Tibial nerve (tissue), 4 donors: ENCODE measurements at regions not wholly inside any gene's neighbourhood (a gene's known extent, or its start where the extent isn't known, plus 50 kb on each side); places are given as distances from the start of the nearest gene placed in this dataset.

Experiments
- EP300 ChIP-seq, 2 donors: sonication (generic); formaldehyde crosslinking; IDR thresholded peaks; one replicate each; pipeline ENCODE4 v1.6.1; 2017; ENCODE audit warnings: antibody characterized with exemption in 2 of 2, mild to moderate bottlenecking in 1 of 2
- POLR2A ChIP-seq, 2 donors: fragments of 450-650 bp; IDR thresholded peaks; one replicate each; pipeline ENCODE4 v1.6.1; 2017; ENCODE audit warnings: antibody characterized with exemption in 2 of 2, mild to moderate bottlenecking in 2 of 2, moderate library complexity in 2 of 2
- TF ChIP-seq, protein P1 (sequence below), 5 experiments: fragments of 200-600 bp in 3 of 5; fragments of 450-650 bp in 2 of 5; sonication (generic) in 3 of 5; IDR thresholded peaks; one replicate each; pipeline ENCODE4 v1.5.1; 2016 to 2019; ENCODE audit warnings: antibody characterized with exemption in 5 of 5, mild to moderate bottlenecking in 3 of 5, moderate library complexity in 2 of 5

DNA sequence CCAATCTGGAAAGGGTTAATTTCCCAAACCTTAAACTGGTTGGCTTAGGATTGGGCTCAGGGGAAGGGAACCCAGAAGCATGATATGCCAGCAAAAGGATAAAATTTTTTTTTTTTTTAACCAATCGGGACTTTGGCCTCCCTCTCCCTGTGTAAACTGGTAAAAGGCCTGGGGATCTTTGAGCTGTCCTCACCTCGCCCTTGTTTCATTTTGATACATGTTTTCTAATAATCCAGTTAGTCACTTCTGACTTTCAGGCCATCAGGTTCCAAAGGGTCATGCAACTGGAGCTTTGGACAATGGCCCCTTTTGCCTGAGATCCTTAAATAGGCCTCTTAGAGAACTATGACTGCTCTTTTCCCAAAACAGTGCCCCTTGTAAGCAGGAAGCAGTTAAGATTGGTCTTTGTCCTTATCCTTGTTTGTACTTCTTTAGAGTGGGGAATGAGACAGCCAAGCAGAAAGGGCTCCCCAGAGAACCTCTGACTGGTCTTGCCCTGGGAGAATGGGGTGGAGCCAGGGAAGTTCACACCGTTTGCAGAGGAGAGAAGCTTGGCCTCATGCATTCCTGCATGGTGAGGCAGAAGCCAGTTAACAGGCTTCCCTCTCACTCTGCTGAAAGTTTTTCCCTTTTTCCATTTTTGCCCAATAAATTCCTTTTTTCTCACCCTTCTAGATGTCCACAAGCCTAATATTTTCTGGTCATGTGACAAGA is 424.2 kb upstream of the CNTNAP2 start:
- TF ChIP-seq, protein P1, sequence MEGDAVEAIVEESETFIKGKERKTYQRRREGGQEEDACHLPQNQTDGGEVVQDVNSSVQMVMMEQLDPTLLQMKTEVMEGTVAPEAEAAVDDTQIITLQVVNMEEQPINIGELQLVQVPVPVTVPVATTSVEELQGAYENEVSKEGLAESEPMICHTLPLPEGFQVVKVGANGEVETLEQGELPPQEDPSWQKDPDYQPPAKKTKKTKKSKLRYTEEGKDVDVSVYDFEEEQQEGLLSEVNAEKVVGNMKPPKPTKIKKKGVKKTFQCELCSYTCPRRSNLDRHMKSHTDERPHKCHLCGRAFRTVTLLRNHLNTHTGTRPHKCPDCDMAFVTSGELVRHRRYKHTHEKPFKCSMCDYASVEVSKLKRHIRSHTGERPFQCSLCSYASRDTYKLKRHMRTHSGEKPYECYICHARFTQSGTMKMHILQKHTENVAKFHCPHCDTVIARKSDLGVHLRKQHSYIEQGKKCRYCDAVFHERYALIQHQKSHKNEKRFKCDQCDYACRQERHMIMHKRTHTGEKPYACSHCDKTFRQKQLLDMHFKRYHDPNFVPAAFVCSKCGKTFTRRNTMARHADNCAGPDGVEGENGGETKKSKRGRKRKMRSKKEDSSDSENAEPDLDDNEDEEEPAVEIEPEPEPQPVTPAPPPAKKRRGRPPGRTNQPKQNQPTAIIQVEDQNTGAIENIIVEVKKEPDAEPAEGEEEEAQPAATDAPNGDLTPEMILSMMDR (IDR thresholded peaks at IDR 0.05), result no peak
- no peak for TF ChIP-seq POLR2A (IDR thresholded peaks at IDR 0.05)
- TF ChIP-seq EP300 (IDR thresholded peaks at IDR 0.05), result no peak
